H1 (cell line): ENCODE measurements at regions not wholly inside any gene's neighbourhood (a gene's known extent, or its start where the extent isn't known, plus 50 kb on each side); places are given as distances from the start of the nearest gene placed in this dataset.

Source experiments
- CTCF ChIA-PET: fragments of 300-600 bp; sonication (Branson Sonifier 250); formaldehyde crosslinking; loops from one replicate; lab custom pipeline; 2021; ENCODE audit not compliant: partially characterized antibody; lab: Charles Lee
- POLR2A ChIA-PET: fragments of 300-600 bp; sonication (Branson Sonifier 250); formaldehyde crosslinking; loops from one replicate; lab custom pipeline; 2021; ENCODE audit warnings: inconsistent platforms; ENCODE audit not compliant: partially characterized antibody; lab: Charles Lee
- DNase-seq, 2 experiments: peaks; one replicate each; pipeline versions ENCODE4 v3.0.0 to v3.0.0-alpha.2; 2010 to 2022; ENCODE audit warnings: low spot score in 2 of 2, low read depth in 1 of 2, mixed read lengths in 1 of 2
- FAIRE-seq: peaks from 2 replicates; lab custom pipeline; 2011; peaks lifted over from hg19 to GRCh38; lab: Jason Lieb, UNC
- H2AFZ ChIP-seq: 2 replicates; pipeline ENCODE4 v1.8.1; 2012; ENCODE audit warnings: low read length, inconsistent platforms
- H2AK5ac ChIP-seq: 2 replicates; pipeline ENCODE4 v1.6.1; 2013; ENCODE audit warnings: low read depth, low read length
- H2BK120ac ChIP-seq: replicated peaks from 2 replicates; pipeline ENCODE3; 2013; ENCODE audit warnings: low read depth, low read length, inconsistent platforms
- H2BK12ac ChIP-seq: 2 replicates; pipeline ENCODE4 v1.6.1; 2013; ENCODE audit warnings: low read depth, low read length
- H2BK15ac ChIP-seq: 2 replicates; pipeline ENCODE4 v1.6.1; 2013; ENCODE audit warnings: low read length
- H2BK20ac ChIP-seq: 2 replicates; pipeline ENCODE4 v1.6.1; 2013; ENCODE audit warnings: low read length
- H2BK5ac ChIP-seq: 2 replicates; pipeline ENCODE4 v1.6.1; 2013; ENCODE audit warnings: low read depth, low read length
- H3K14ac ChIP-seq: 2 replicates; pipeline ENCODE4 v1.6.1; 2013; ENCODE audit warnings: inconsistent platforms; ENCODE audit not compliant: insufficient read length
- H3K18ac ChIP-seq: 2 replicates; pipeline ENCODE4 v1.6.1; 2013; ENCODE audit warnings: low read length; ENCODE audit errors: extremely low read depth
- H3K23ac ChIP-seq: 2 replicates; pipeline ENCODE4 v1.6.1; 2013; ENCODE audit warnings: inconsistent platforms; ENCODE audit not compliant: insufficient read length
- H3K23me2 ChIP-seq: 2 replicates; pipeline ENCODE4 v1.6.1; 2013; ENCODE audit warnings: low read depth, low read length
- H3K27ac ChIP-seq: 2 replicates; pipeline ENCODE4 v1.6.1; 2011; ENCODE audit warnings: low read depth, low read length, inconsistent platforms
- H3K27me3 ChIP-seq, 4 experiments: replicated peaks in 1 of 4; 1 replicate in 1 of 4; 2 replicates in 3 of 4; pipeline versions ENCODE4 v1.6.1 to v1.8.1; 2011 to 2013; ENCODE audit warnings: low read length in 3 of 4, mild to moderate bottlenecking in 3 of 4, inconsistent platforms in 2 of 4, mixed read lengths in 2 of 4, moderate library complexity in 1 of 4; ENCODE audit not compliant: control insufficient read depth in 3 of 4, insufficient read depth in 3 of 4; ENCODE audit errors: extremely low read depth in 1 of 4
- H3K36me3 ChIP-seq, 4 experiments: 2 replicates each; pipeline versions ENCODE4 v1.6.1 to v1.8.1; 2011 to 2013; ENCODE audit warnings: mild to moderate bottlenecking in 4 of 4, low read length in 3 of 4, moderate library complexity in 2 of 4, control low read depth in 1 of 4, inconsistent platforms in 1 of 4; ENCODE audit not compliant: insufficient read depth in 4 of 4, control insufficient read depth in 2 of 4
- H3K4ac ChIP-seq: replicated peaks from 2 replicates; pipeline ENCODE3; 2013; ENCODE audit warnings: low read length, low read depth, mixed read lengths, inconsistent platforms; ENCODE audit not compliant: insufficient read length
- H3K4me1 ChIP-seq, 4 experiments: replicated peaks in 1 of 4; 1 replicate in 1 of 4; 2 replicates in 3 of 4; pipeline versions ENCODE4 v1.6.1 to v1.8.1; 2011 to 2013; ENCODE audit warnings: low read length in 3 of 4, inconsistent platforms in 2 of 4, mixed read lengths in 1 of 4; ENCODE audit not compliant: insufficient read depth in 4 of 4, control insufficient read depth in 3 of 4
- H3K4me2 ChIP-seq, 2 experiments: 2 replicates each; pipeline versions ENCODE4 v1.6.1 to v1.8.1; 2011 to 2013; ENCODE audit warnings: low read depth in 2 of 2, low read length in 2 of 2, control low read depth in 1 of 2, inconsistent platforms in 1 of 2, mild to moderate bottlenecking in 1 of 2; ENCODE audit not compliant: insufficient read depth in 1 of 2
- H3K4me3 ChIP-seq, 4 experiments: fragments of 200-600, 300-600 bp in 1 of 4; sonication (generic), shearing (Covaris generic), sonication (Bioruptor Twin) in 1 of 4; 2 replicates each; pipeline versions ENCODE4 v1.5.1 to v1.8.1; 2011 to 2016; ENCODE audit warnings: low read length in 4 of 4, low read depth in 3 of 4, control low read depth in 2 of 4, inconsistent platforms in 2 of 4, mild to moderate bottlenecking in 2 of 4, mixed read lengths in 1 of 4, moderate library complexity in 1 of 4; ENCODE audit not compliant: insufficient read depth in 2 of 4; ENCODE audit errors: extremely low read depth in 1 of 4
- H3K56ac ChIP-seq: replicated peaks from 2 replicates; pipeline ENCODE3; 2013; ENCODE audit warnings: low read depth, mild to moderate bottlenecking, mixed read lengths, low read length, inconsistent platforms; ENCODE audit not compliant: insufficient read length
- H3K79me1 ChIP-seq: 2 replicates; pipeline ENCODE4 v1.6.1; 2013; ENCODE audit warnings: low read depth, low read length, control low read depth
- H3K79me2 ChIP-seq, 2 experiments: 2 replicates each; pipeline versions ENCODE4 v1.6.1 to v1.8.1; 2012 to 2013; ENCODE audit warnings: low read length in 2 of 2, mild to moderate bottlenecking in 2 of 2, inconsistent platforms in 1 of 2; ENCODE audit not compliant: insufficient read depth in 2 of 2, control insufficient read depth in 1 of 2
- H3K9ac ChIP-seq, 4 experiments: replicated peaks in 1 of 4; 1 replicate in 1 of 4; 2 replicates in 3 of 4; pipeline versions ENCODE4 v1.6.1 to v1.8.1; 2011 to 2013; ENCODE audit warnings: low read depth in 3 of 4, low read length in 3 of 4, control low read depth in 2 of 4, mild to moderate bottlenecking in 2 of 4, moderate library complexity in 2 of 4, inconsistent platforms in 1 of 4; ENCODE audit errors: extremely low read depth in 1 of 4
- H3K9me3 ChIP-seq, 2 experiments: 2 replicates each; pipeline versions ENCODE4 v1.6.1 to v1.8.1; 2012 to 2013; ENCODE audit warnings: mild to moderate bottlenecking in 2 of 2, moderate library complexity in 2 of 2, control low read depth in 1 of 2, inconsistent platforms in 1 of 2, low read depth in 1 of 2, low read length in 1 of 2, mixed read lengths in 1 of 2; ENCODE audit not compliant: insufficient read depth in 2 of 2
- H4K20me1 ChIP-seq, 2 experiments: replicated peaks in 1 of 2; 2 replicates each; pipeline versions ENCODE3 to v1.8.1; 2011 to 2013; ENCODE audit warnings: inconsistent platforms in 2 of 2, low read length in 2 of 2, mild to moderate bottlenecking in 1 of 2; ENCODE audit not compliant: insufficient read depth in 2 of 2, control insufficient read depth in 1 of 2
- H4K5ac ChIP-seq: 2 replicates; pipeline ENCODE4 v1.6.1; 2013; ENCODE audit warnings: low read length, low read depth, mixed read lengths, inconsistent platforms; ENCODE audit not compliant: insufficient read length
- H4K8ac ChIP-seq: 2 replicates; pipeline ENCODE4 v1.8.0; 2013; ENCODE audit warnings: mild to moderate bottlenecking, moderate library complexity, low read length, inconsistent platforms; ENCODE audit not compliant: insufficient read depth; ENCODE audit errors: extremely low read depth
- H4K91ac ChIP-seq: replicated peaks from 2 replicates; pipeline ENCODE3; 2013; ENCODE audit warnings: low read length, mixed read lengths, inconsistent platforms; ENCODE audit not compliant: insufficient read length
- GABPA ChIP-seq: IDR thresholded peaks from 2 replicates; pipeline ENCODE4 v1.6.1; 2011; ENCODE audit warnings: mild to moderate bottlenecking, low read length, moderate library complexity, borderline replicate concordance; ENCODE audit not compliant: insufficient read depth
- SIRT6 ChIP-seq: IDR thresholded peaks from one replicate; pipeline ENCODE4 v1.7.1; 2012; ENCODE audit warnings: low read length, inconsistent platforms
- SIX5 ChIP-seq: IDR thresholded peaks from 2 replicates; pipeline ENCODE4 v1.6.1; 2011; ENCODE audit warnings: mild to moderate bottlenecking, low read depth, low read length
- WGBS, 2 experiments: shearing (Covaris generic) in 1 of 2; methylation state at CpG; one replicate each; pipeline versions ENCODE4 v1.1.6 to v1.1.7; 2013 to 2015; ENCODE audit warnings: low lambda C conversion rate in 2 of 2, mixed read lengths in 2 of 2, inconsistent platforms in 1 of 2, low coverage in 1 of 2, missing lambda C conversion rate in 1 of 2; ENCODE audit not compliant: insufficient replicate concordance in 2 of 2, insufficient coverage in 1 of 2, insufficient read length in 1 of 2; ENCODE audit errors: extremely low coverage in 1 of 2, missing lambda C conversion rate in 1 of 2; 5-methylcytosine and 5-hydroxymethylcytosine counted together
- TF ChIP-seq, protein P1 (sequence below): IDR thresholded peaks from 2 replicates; pipeline ENCODE4 v1.6.1; 2011; ENCODE audit warnings: low read length, improper control_type of control experiment
- TF ChIP-seq, protein P2 (sequence below): IDR thresholded peaks from 2 replicates; pipeline ENCODE4 v1.6.1; 2012; ENCODE audit warnings: inconsistent platforms

GRCh38 chr4:117481742-117482141, 396.4 kb upstream of the TRAM1L1 start:
- Histone ChIP-seq H2BK15ac (no peak overlapping the region), H3K9me3 (no peaks in the 10 kb centered on the region), H2BK120ac (no peak overlapping the region), H4K8ac (no peak overlapping the region), H3K18ac (no peak overlapping the region), H2AFZ (no peak overlapping the region), H4K5ac (no peak overlapping the region), H3K4me1 (no peaks in the 10 kb centered on the region), H3K4ac (no peak overlapping the region), H2BK5ac (no peak overlapping the region), H2BK12ac (no peak overlapping the region), H3K56ac (no peak overlapping the region), H3K23ac (no peak overlapping the region), H3K14ac (no peak overlapping the region), H3K27me3 (no peaks in the 10 kb centered on the region), H3K9ac (no peak overlapping the region), H2BK20ac (no peak overlapping the region), H2AK5ac (no peak overlapping the region), H3K79me1 (no peaks in the 10 kb centered on the region), H4K20me1 (no peaks in the 10 kb centered on the region), H3K36me3 (no peaks in the 10 kb centered on the region), H3K79me2 (no peaks in the 10 kb centered on the region), H3K4me2 (no peak overlapping the region), H3K4me3 (no peak overlapping the region), H3K27ac (no peak overlapping the region), H4K91ac (no peak overlapping the region), H3K23me2 (no peaks in the 10 kb centered on the region)
- CTCF ChIA-PET: interaction anchor here (0.7 kb wide), 1 partner anchor 820 kb away, joined by 3 read pairs; no protein-coding TSS in a partner anchor
- FAIRE-seq (no peak), DNase-seq (no peak)
- 73% methylated on average over 3 of the region's 3 CpGs; no CpG with 5 or more reads in 1 of the 2 experiments for WGBS, 2 experiments
- TF ChIP-seq GABPA (no peak), SIRT6 (no peak), SIX5 (no peak)
- TF ChIP-seq, protein P1, sequence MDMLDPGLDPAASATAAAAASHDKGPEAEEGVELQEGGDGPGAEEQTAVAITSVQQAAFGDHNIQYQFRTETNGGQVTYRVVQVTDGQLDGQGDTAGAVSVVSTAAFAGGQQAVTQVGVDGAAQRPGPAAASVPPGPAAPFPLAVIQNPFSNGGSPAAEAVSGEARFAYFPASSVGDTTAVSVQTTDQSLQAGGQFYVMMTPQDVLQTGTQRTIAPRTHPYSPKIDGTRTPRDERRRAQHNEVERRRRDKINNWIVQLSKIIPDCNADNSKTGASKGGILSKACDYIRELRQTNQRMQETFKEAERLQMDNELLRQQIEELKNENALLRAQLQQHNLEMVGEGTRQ: no peak
- TF ChIP-seq, protein P2, sequence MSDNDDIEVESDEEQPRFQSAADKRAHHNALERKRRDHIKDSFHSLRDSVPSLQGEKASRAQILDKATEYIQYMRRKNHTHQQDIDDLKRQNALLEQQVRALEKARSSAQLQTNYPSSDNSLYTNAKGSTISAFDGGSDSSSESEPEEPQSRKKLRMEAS: no peak
- POLR2A ChIA-PET: no interaction called here
